ENCODE measurements at regions not wholly inside any gene's neighbourhood (a gene's known extent, or its start where the extent isn't known, plus 50 kb on each side); places are given as distances from the start of the nearest gene placed in this dataset.
A peak's percentile ranks its signal among the peaks of the same experiment; 100 is the strongest.
"Not testable (repeated sequence)": the region's sequence is repeated elsewhere in the genome, so short reads cannot be mapped to it uniquely, and the experiment has no call there.

- DNase-seq (ENCODE audit: low spot score), result peak; percentile 52
Measured at GRCh38 chr9:129317179-129318011, 139.3 kb upstream of the IER5L start.

GRCh38 chr9:129316281-129317030 is 138.4 kb upstream of the IER5L start:
- DNase-seq (ENCODE audit: low spot score), result no peak

GRCh38 chr9:129313331-129313955 is 135.4 kb upstream of the IER5L start:
- DNase-seq (ENCODE audit: low spot score), result no peak

GRCh38 chr9:129312251-129313122 is 134.4 kb upstream of the IER5L start:
- no peak for DNase-seq (ENCODE audit: low spot score)

- no peak for DNase-seq (ENCODE audit: low spot score)
Measured at GRCh38 chr9:129311643-129312042, 133.6 kb upstream of the IER5L start.

- DNase-seq (ENCODE audit: low spot score), result peak; percentile 38
Measured at GRCh38 chr9:129310666-129311350, 132.7 kb upstream of the IER5L start.

- no peak for DNase-seq (ENCODE audit: low spot score)
Measured at GRCh38 chr9:129309906-129310305, 131.8 kb upstream of the IER5L start.

- DNase-seq (ENCODE audit: low spot score), result no peak
Measured at GRCh38 chr9:129309041-129309430, 131.0 kb upstream of the IER5L start.

GRCh38 chr9:129307227-129307970 is 129.3 kb upstream of the IER5L start:
- no peak for DNase-seq (ENCODE audit: low spot score)

GRCh38 chr9:129306318-129306973 is 128.4 kb upstream of the IER5L start:
- DNase-seq (ENCODE audit: low spot score), result no peak

GRCh38 chr9:129305246-129305645 is 127.2 kb upstream of the IER5L start:
- DNase-seq (ENCODE audit: low spot score), result no peak

GRCh38 chr9:129301941-129302340 is 123.9 kb upstream of the IER5L start:
- no peak for DNase-seq (ENCODE audit: low spot score)

- not testable (repeated sequence) for DNase-seq (ENCODE audit: low spot score)
Measured at GRCh38 chr9:129296195-129296594, 118.1 kb upstream of the IER5L start.

GRCh38 chr9:129291041-129291501 is 113.0 kb upstream of the IER5L start:
- no peak for DNase-seq (ENCODE audit: low spot score)

GRCh38 chr9:129290606-129291005 is 112.5 kb upstream of the IER5L start:
- no peak for DNase-seq (ENCODE audit: low spot score)

- no peak for DNase-seq (ENCODE audit: low spot score)
Measured at GRCh38 chr9:129289883-129290282, 111.8 kb upstream of the IER5L start.

GRCh38 chr9:129289131-129289731 is 111.2 kb upstream of the IER5L start:
- no peak for DNase-seq (ENCODE audit: low spot score)

- peak; percentile 2 for DNase-seq (ENCODE audit: low spot score)
Measured at GRCh38 chr9:129287619-129288305, 109.7 kb upstream of the IER5L start.
